HG03175 (cell line): ENCODE measurements at regions not wholly inside any gene's neighbourhood (a gene's known extent, or its start where the extent isn't known, plus 50 kb on each side); places are given as distances from the start of the nearest gene placed in this dataset.
A peak's percentile ranks its signal among the peaks of the same experiment; 100 is the strongest.
"Not testable (repeated sequence)": the region's sequence is repeated elsewhere in the genome, so short reads cannot be mapped to it uniquely, and the experiment has no call there.

ENCODE experiments used
- ATAC-seq: cut with Tn5 transposase; IDR thresholded peaks from one replicate; pipeline ENCODE4 v1.9.1; 2021; ENCODE audit warnings: mild to moderate bottlenecking, moderate library complexity; ENCODE audit not compliant: unreplicated experiment

GRCh38 chr4:59689149-59689548 is 1511.0 kb upstream of the ADGRL3 start:
- no peak for ATAC-seq

- no peak for ATAC-seq
Measured at GRCh38 chr4:59695355-59696053, 1504.6 kb upstream of the ADGRL3 start.

- no peak for ATAC-seq
Measured at GRCh38 chr4:59698041-59698440, 1502.1 kb upstream of the ADGRL3 start.

- ATAC-seq, result no peak
Measured at GRCh38 chr4:59700651-59701050, 1499.5 kb upstream of the ADGRL3 start.

GRCh38 chr4:59704616-59705015 is 1495.5 kb upstream of the ADGRL3 start:
- no peak for ATAC-seq

DNA sequence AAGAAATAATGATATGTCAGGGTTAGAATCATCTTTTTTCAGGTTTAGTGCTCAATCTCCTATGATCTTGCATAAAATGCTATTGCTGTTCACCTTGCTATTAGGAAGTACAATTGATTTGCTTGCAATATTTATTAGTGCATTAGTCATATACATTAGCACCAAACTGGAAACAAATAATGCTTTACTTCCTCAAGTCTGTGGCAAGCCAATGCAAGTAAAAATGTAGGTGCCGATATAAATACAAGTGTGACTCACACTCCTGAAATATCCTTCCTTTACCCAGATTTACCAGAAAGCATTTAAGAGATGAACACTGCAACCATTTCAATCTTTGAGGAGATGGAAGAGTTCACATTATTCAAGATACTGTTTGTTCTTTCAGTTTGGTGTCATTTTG is 1487.7 kb upstream of the ADGRL3 start:
- no peak for ATAC-seq

- not testable (repeated sequence) for ATAC-seq
Measured at GRCh38 chr4:59724286-59724685, 1475.8 kb upstream of the ADGRL3 start.

GRCh38 chr4:59727745-59728144 is 1472.4 kb upstream of the ADGRL3 start:
- no peak for ATAC-seq

- ATAC-seq, result no peak
Measured at GRCh38 chr4:59728496-59728895, 1471.6 kb upstream of the ADGRL3 start.

- ATAC-seq, result no peak
Measured at GRCh38 chr4:59729321-59729720, 1470.8 kb upstream of the ADGRL3 start.

GRCh38 chr4:59748433-59748832 is 1451.7 kb upstream of the ADGRL3 start:
- no peak for ATAC-seq

DNA sequence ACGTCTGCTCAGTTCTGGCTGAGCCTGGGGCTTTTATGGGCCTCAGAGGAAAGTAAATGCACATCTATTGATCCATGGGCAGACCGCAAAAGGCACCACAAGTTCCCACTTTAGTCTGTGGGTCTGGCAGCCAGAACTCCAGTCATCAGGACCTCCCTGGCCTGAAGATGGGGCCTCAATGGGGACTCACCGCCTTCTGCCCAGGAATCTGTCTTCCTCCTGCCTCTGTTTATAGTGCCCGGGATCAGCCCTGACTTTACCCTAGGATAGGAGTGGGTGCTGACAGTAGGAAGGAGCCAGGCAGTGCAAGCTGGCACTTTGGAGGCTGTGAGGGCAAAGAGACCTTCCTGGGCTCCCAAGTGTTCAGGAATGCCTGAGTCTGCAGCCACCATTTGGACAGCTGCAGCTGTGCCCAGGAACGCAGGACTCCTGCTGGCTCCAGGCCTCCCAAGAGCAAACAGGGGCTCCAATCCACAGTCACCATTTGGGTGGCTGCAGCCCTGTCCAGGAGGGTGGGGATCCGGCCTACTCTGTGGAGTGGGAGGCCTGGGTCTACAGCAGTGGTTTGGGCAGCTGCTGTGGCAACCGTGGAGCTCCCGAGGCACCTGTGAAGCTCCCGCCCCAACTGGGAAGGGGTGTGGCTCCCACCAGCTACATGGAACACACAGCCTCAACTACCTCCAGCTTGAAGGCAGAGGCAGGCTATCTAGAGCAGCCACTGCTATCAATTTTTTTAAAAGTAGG is 1440.9 kb upstream of the ADGRL3 start:
- no peak for ATAC-seq

DNA sequence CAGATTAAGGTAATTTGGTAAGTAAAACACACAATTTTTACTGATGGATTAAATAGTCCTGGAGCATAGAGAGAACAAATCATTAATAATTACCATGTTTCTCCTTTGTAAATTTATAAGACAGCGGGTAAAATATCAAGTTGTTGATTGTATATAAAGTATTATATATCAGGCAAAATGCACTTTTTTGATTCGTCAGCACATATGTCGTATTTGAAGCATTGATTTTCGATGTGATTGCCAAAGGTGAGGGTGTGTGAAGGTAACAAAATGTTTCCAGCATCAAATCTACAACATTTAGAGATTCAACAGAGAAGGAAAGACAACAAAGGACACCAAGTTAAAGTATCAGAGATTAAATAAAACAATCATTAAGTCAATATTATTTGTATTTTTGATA is 1437.8 kb upstream of the ADGRL3 start:
- no peak for ATAC-seq

DNA sequence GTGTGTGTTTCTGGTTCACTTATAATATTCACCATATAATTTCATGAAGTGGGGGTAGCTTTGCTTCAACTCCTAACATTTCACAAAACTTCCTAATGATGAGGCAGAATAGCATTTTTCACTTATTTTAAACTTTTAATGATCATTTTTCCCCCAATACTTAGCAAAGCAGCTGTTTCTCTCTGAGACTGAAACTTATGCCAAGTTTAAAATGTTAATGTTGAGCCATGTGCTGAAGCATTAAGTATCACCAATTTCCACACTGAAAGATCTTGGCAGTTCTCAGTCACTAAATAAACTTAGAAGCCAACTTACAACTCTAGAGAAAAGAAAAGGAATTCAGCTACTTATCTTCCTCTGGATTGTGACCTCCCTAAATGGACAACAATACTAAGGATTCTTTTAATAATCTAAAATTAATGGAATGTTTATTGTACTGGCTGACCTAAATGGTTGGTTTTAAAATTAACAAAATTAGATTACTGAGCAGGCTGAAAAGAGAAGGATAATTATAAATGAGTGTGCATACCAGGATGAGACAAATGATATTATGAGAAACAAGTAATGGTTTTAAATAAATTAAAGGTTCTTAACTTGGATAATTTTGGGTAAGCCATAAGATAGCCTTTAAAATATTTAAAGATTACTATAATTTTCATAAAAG is 1429.4 kb upstream of the ADGRL3 start:
- ATAC-seq, result no peak

DNA sequence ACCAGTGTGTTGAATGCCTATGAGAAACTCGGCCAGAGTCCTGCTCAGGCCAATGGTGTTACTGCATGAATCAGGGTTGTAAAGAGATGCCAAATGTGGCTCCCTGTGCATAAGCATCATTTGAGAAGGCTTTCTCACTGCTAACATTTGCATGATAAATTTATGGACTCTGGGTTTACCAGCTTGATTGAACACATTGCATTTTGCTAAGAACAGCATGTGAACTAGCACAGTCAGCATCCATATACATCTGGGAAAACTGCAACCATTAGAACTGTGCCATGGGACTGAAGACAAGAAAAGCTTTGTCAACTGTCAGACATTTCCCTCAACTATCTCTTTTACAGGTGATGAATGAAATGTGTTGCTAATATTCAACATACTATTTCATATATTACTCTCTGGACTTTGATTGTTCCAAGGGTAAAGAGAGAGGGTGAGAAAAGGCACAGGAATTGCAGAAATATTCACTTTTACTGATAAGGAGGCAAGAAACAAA is 1427.4 kb upstream of the ADGRL3 start:
- ATAC-seq, result no peak

- not testable (repeated sequence) for ATAC-seq
Measured at GRCh38 chr4:59780271-59780670, 1419.9 kb upstream of the ADGRL3 start.

DNA sequence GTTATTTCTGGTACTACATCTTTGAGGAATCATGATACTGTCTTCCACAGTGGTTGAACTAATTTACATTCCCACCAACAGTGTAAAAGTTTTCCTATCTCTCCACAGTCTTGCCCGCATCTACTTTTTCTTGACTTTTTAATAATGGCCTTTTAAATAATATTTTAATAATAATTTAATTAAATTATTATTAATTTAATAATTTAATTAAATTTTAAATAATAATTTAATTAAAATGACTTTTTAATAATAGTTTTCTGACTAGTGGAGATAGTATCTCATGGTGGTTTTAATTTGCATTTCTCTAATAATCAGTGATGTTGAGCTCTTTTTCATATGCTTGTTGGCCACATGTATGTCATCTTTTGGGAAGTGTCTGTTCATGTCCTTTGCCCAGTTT is 1395.0 kb upstream of the ADGRL3 start:
- ATAC-seq, result no peak

GRCh38 chr4:59814402-59815010 is 1385.6 kb upstream of the ADGRL3 start:
- no peak for ATAC-seq

DNA sequence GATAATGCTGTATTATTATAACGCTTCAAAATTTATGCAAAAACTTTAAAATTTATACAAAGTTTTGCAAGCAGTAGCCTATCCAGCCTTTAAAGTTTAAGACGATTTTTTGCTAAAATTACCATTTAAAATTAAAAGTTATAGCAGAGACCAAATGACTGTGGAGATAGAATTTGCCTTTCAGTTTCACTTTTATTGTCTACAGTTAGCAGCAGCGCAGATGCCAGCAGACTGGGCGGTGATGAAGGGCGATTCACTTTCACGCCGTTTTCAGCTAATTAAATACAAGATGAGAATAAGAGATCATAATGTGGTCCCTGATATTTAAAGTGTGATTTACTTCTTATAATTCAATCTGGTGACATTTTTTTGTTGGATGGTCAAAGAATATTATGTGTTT is 1381.5 kb upstream of the ADGRL3 start:
- ATAC-seq, result peak; percentile 93

DNA sequence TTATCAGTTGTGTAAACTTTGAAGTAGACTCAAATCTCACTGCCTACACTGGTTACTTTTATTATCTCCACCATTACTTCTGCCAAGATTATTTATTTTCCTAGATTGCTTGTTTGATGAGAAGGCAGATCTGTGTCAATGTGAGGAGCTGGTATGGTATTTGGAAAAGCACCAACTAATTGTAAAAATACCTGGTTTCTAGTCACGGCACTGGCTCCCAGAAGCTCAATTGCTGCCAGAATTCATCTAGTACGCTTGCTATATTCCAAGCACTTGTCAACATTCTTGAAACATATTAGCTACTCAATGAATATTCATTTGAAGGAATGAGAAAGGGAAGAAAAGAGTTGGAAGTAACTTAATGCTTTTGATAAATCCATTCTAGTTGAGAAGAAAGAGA is 1376.8 kb upstream of the ADGRL3 start:
- no peak for ATAC-seq

- ATAC-seq, result no peak
Measured at GRCh38 chr4:59825104-59825503, 1375.0 kb upstream of the ADGRL3 start.
